ENCODE measurements at regions not wholly inside any gene's neighbourhood (a gene's known extent, or its start where the extent isn't known, plus 50 kb on each side); places are given as distances from the start of the nearest gene placed in this dataset.

DNA sequence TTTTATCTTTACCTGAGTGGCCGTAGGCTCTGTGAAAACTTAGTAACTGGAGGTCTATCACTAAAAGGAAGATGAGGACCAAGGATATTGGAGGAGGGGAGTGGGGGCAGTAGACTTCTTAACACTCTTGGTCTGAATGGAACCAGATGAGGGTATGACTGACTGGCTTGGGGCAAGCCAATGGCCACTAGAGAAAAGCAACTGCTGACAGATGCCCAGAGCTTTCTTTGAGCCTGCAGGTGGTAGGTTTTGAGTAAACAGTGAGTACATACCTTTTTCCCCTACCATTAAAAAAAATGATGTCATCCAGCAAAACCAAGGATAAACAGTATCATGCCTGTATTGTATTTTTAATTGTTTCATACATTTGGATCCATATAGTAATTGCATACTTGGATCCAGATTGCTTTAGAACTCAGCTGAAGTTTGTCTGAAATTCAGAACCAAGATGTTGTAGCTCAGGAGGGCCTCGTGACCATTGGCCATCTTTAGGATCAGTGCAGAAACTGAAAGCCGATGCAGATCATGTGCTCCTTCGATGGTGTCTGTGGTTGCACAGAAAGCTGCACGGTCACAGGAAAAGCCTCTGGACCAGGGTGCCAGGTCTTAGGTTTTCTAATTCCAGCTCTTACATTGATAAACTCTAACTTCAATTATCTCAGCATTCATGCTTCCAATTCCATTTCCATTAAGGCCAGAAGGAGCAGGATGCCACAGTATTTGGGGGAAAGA, 131.0 kb downstream of the PDGFRA start:
- DNase-seq (ENCODE audit: low spot score), result no peak
- no peak for TF ChIP-seq CTCF (IDR thresholded peaks at IDR 0.05)
- ATAC-seq (ENCODE audit: low FRiP score), result no peak

- TF ChIP-seq CTCF (IDR thresholded peaks at IDR 0.05), result no peak
- ATAC-seq (ENCODE audit: low FRiP score) (no peak), DNase-seq (ENCODE audit: low spot score) (no peak)
Measured at GRCh38 chr4:54363037-54363436, 133.9 kb downstream of the PDGFRA start.

GRCh38 chr4:54365691-54366090, 136.6 kb downstream of the PDGFRA start:
- DNase-seq (ENCODE audit: low spot score) (no peak), ATAC-seq (ENCODE audit: low FRiP score) (no peak)
- no peak for TF ChIP-seq CTCF (IDR thresholded peaks at IDR 0.05)

DNA sequence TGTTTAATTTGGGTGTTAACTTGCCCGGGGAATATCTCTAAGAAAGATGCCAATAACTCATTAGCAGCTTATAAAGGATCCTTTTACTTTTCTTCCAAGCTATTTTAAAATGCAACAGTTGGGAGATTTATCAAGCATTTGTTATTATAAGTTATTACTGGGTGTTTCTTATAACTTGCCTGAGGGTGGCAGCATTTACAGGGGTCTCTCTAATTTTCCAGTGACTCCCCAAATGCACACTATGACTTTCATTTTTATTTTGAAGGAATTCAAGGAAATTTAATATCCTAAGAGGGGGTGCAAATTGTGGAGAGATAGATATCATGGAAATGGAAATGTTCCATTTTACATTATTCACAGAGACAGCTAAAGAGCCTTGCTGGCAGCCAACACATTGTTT, 138.0 kb downstream of the PDGFRA start:
- no peak for TF ChIP-seq CTCF (IDR thresholded peaks at IDR 0.05)
- ATAC-seq (ENCODE audit: low FRiP score), result no peak

DNA sequence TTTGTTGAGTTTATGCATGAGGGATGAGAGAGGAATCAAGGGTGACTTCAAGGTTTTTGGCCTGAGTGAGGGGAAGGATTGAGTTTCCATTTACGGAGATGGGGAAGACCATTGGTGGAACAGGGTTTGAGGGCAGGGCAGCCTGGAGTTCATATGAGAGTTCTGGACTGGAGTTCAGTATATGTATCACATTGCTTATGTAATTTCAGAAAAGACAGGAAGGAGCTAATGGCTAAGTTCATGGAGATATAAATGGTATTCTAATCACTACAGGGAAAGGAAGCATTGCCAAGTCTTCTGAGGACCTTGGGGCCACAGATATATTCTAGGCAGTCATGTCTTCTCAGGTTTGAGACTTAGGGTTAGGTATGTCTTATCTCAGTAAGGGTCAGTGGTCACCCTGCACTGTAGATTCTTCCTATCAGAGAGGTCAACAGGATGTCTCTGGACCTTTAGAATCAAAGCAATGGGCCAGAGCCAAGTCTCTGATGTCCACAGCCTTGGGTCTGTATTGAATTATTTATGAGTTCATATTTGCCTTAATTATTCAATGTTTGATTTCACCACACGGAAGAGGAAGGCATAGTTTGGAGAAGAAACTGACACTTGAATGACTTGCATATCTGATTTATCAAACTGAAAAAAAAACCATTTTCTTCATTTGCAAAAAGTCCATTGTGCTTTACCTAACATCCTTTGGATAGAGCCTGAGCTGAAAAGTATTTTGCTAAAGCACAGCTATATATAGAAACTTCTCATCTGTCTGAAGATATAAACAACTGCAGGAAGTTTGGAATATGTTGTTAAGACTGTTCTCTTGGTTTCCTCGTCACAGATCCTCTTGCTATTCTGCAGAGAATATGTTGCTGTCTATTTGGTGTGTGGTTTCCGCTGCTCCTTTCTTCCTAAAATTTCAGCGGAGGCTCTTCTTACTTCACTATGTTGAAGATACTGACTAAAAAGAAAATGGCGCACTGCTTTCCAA, 139.5 kb downstream of the PDGFRA start:
- ATAC-seq (ENCODE audit: low FRiP score) (no peak), DNase-seq (ENCODE audit: low spot score) (no peak)
- no peak for TF ChIP-seq CTCF (IDR thresholded peaks at IDR 0.05)

More for the DNA sequence above, 138.0 kb downstream of the PDGFRA start:
- no peak for DNase-seq (ENCODE audit: low spot score)

- no peak for TF ChIP-seq CTCF (IDR thresholded peaks at IDR 0.05)
- DNase-seq (ENCODE audit: low spot score), result no peak
- ATAC-seq (ENCODE audit: low FRiP score), result no peak
Measured at GRCh38 chr4:54371173-54371572, 142.1 kb downstream of the PDGFRA start.
